HG03280 (cell line): ENCODE measurements at regions not wholly inside any gene's neighbourhood (a gene's known extent, or its start where the extent isn't known, plus 50 kb on each side); places are given as distances from the start of the nearest gene placed in this dataset.

ENCODE experiments used
- ATAC-seq: cut with Tn5 transposase; IDR thresholded peaks from one replicate; pipeline ENCODE4 v1.9.1; 2021; ENCODE audit warnings: mild to moderate bottlenecking, moderate library complexity; ENCODE audit not compliant: unreplicated experiment

DNA sequence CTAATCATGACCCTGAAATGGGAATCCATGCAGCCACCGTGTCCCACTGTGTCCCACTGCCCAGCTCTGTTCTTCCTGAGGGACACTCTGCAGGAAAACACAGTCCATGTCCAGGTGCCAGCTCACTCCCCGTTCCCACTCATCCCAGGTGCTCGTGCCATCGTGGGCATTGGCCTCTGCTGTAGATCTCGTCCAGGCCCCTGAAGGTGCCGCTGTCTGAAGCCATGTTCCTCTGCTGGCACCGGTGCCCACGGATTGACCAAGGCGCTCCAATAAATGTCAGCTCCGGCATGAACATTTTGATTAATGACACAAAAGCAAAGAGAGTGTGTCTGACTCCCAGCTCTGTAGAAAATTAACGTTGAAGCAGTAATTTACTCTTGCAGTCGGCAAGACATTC is 280.1 kb upstream of the SALL3 start:
- ATAC-seq: no peak

DNA sequence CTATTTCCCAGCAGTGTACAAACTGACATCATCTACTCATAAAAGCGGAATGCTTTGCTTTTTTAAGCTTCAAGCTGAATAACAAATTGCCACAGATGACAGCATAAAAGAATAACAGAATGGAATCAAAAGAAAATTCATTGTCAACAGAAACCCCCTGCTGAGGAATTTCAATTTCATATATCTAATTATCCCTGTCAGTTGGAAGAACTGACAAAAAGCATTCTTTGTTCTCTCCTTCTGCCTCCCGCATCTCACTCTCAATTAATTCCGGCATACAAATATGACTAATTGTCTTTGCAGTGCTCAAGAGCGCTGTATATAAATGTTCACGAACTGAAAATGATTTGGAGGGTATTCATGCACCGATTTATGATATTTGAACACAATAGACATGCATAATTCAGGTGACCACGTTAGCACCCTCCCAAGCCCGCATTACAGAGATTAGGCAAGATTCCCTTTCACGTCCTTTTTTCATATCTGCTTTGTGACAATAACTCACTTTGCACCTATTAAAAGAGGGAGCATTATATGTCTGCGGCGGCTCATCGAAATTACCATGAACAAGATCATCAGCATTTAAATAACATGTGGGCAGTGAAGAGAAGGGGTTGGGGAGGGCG is 277.7 kb upstream of the SALL3 start:
- no peak for ATAC-seq

DNA sequence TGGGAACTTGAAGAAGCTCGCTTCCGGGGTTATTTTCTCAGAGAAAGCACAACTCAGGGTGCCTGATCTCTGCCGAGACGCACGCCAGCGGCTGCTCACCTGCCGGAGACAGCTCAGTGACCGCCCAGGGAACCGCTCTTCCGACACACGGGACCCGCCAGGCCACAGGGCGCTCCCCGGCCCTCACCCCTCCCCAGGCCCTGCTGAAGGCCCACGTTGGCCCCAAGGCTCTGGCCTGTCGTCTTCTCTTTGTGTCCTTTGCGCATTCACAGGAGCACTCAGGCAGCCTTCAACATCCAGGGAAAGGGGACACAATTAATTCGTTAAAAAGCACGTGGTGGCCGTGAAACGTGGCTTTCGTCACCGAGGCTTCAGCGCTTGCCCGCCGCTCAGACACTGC is 276.3 kb upstream of the SALL3 start:
- no peak for ATAC-seq

DNA sequence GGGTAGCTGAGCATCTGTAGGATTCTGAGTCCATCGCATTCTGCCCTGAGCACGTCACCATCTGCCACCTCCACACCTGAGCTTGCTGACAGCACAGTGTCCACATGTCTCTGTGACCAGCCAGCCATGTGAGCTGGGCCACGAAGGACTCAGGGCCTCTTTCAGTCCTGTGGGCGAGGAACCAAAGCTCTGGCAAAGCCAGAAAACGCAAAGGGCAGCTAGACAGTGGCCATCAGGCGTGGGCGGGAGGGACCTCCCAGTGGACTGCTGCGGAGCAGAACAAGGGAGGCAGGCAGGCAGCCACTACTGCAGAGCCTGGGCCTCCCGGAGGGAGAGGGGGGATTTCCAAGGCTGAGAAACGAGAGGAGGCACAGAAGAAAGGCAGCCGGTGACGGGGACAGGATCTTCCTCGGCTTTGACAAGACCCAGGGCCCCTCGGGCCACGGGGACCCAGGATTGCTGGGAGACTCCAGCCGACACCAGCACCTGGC is 274.6 kb upstream of the SALL3 start:
- no peak for ATAC-seq

DNA sequence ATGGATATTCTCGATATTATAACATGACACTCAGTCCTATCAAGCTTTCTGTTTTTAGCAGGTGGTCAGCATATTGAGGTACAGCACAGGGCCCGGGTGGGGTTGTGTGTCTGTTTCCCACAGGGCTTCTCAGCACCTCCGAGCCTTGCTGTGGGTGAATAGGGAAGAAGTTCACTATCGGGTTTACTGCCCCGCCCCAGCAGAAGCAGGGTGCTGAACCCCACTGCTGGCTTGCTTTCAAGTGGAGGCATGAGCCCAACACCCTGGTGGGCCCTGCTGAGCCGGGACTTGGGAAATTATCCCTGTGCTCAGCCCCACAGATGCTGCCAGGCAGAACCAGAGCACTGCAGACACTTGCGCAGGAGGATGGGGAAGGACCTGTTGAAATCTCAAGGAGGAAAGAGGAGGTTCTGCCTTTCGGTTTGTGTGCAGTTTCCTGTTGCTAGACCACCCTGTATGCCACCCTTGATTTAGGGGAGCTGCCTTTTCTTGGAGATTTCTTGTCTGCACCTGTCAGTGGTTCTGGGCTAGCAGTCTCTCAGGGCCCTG is 270.3 kb upstream of the SALL3 start:
- no peak for ATAC-seq

DNA sequence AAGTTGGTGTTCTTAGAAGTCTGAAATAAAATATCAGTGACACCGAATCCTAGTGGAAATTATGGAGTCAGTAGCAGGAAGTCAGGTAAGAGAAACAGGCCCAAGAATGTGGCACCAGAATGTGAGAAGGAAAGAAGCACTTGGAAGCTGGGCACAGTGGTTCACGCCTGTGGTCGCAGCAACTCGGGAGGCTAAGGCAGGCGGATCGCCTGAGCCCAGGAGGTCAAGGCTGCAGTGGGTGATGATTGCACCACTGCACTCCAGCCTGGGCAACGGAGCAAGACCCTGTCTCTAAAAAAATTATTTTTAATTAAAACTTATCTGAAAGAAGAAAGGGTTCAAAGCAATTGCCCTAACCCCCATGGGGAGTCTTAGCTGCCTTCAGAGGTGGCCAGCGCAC is 268.3 kb upstream of the SALL3 start:
- no peak for ATAC-seq

DNA sequence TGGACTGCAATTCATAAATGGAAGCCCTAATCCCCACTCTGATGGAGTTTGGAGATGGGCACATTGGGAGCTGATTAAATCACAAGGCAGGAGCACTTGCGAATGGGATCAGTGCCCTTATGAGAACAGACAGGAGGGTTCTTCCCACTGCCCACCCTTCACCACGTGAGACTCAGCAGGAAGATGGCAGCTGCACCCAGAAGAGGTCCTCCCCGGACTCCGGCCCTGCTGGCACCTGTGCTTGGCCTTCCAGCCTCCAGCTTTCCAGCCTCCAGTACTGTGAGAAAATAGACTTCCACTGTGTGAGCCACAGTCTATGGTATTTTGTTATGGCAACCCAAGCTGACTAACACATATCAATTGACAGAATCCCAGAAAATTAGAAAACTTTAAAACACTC is 267.6 kb upstream of the SALL3 start:
- ATAC-seq: no peak

DNA sequence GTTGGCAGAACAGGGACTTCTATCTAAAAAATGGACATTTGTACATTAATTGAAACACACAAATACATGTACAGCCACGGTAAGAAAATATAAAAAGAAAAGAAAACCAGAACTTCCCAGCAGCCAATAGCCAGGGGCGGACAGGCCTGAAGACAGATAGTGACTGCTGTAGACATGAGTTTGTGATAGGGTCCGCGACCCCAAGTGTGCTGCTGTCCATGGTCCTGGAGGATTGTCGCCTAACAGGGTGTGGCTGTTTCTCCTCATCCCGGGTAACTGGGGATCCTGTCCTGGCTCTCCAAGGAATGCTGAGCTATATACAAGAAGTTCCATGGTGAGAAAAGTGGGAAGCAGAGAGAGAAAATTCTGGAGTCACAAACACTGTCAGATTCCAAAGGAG is 266.5 kb upstream of the SALL3 start:
- ATAC-seq: no peak

DNA sequence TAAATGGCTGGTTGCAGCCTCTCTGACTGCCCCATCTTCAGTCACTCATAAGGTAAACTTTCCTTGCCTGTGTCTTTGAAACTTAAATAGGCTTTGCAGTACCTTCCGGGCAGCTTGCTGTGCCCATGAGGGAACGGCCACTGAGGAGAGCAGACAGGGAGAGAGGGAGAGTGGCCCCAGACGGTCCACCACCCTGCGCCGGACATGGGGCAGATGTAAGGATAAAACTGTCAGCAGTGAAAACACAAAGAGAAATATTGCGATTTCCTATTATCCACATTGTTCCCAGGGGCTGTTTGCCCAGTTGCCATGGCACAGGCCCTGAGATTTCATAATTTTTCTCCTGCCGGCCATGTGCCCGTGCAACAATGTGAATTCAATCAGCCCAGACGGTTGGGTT is 265.9 kb upstream of the SALL3 start:
- no peak for ATAC-seq

DNA sequence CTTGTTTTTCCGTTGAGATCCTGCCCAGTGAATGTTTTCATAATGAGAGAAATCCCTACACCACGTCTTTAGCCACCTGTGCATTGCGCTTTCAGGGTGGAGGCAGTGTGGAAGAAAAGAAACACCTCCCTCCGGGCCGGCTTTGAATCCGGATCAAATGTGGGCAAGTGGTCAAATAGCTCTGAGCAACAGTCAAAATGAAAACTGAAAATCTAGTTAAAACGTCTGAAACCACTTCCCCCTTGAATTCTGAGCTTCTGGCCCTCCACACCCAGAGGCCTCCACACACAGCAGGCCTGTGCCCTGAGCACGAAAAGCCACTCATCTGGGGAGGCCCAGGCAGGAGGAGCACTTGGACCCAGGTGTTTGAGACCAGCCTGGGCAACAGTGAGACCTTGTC is 263.6 kb upstream of the SALL3 start:
- ATAC-seq: no peak

DNA sequence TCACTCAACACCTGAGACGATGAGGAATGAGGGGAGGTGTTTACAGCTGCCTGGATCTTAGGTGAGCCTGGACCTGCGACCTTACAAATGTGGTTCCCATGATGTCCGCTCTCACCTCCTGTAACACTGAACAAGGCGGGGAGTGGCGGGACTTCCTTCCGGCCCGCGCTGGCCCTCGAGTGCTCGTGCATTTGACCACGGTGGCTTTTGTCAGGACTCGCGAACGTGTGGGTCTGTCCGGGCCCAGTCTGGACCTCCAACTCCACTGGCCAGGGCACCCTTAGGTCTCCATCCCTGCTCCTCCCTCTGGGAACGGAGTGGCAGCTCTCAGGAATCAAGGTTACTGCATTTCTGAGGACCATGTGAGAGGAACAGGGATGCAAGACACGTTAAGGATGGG is 263.0 kb upstream of the SALL3 start:
- no peak for ATAC-seq

DNA sequence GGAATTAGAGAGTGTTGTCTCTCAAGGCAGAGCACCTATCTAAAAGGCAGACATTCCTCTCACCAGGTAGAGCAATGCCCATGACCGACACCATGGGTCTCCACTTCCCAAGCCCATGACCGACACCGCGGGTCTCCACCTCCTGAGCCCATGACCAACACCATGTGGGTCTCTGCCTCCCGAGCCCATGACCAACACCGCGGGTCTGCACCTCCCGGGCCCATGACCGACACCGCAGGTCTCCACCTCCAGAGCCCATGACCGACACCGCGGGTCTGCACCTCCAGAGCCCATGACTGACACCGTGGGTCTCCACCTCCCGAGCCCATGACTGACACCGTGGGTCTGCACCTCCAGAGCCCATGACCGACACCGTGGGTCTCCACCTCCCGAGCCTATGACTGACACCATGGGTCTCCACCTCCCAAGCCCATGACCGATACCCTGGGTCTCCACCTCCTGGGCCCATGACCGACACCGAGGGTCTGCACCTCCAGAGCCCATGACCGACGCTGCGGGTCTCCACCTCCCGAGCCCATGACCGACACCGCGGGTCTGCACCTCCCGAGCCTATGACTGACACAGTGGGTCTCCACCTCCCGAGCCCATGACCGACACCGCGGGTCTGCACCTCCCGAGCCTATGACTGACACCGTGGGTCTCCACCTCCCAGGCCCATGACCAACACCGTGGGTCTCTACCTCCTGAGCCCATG is 262.4 kb upstream of the SALL3 start:
- no peak for ATAC-seq

DNA sequence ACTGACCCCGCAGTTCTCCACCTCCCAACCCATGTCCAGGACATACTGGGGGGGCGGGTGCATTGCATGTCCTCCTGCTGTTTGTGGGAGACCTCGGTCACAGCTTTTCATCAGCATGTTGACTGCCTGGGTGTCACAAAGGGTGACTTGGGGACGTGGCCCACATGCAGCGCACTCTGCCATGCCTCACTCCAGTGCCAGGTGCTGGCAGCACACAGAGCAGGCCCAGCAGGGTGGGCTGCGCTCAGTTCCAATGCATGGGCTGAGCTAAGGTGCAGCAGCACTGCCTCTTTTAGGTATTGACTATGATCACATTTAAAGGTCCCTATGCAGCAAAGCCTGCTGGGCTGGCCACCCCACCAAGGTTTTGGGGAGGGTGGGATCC is 261.9 kb upstream of the SALL3 start:
- ATAC-seq: no peak

DNA sequence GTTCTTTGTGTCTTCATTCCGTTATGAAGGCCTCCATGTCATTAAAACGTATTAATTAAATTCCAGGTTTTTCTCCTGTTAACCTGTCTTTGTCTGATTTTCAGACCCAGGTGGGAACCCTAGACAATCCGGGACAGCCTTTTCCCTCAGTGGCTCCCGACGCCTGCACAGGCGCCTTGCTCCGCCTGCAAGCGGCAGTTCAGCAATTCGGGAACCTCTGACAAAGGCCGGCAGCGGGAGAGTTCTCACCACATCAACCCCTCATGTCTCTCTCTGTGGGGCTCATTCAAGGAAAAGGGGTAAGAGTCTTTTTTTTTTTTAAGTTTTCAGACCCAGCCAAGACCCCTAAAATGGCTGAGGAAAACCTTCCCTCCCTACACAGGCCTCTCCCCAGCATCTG is 259.8 kb upstream of the SALL3 start:
- no peak for ATAC-seq

DNA sequence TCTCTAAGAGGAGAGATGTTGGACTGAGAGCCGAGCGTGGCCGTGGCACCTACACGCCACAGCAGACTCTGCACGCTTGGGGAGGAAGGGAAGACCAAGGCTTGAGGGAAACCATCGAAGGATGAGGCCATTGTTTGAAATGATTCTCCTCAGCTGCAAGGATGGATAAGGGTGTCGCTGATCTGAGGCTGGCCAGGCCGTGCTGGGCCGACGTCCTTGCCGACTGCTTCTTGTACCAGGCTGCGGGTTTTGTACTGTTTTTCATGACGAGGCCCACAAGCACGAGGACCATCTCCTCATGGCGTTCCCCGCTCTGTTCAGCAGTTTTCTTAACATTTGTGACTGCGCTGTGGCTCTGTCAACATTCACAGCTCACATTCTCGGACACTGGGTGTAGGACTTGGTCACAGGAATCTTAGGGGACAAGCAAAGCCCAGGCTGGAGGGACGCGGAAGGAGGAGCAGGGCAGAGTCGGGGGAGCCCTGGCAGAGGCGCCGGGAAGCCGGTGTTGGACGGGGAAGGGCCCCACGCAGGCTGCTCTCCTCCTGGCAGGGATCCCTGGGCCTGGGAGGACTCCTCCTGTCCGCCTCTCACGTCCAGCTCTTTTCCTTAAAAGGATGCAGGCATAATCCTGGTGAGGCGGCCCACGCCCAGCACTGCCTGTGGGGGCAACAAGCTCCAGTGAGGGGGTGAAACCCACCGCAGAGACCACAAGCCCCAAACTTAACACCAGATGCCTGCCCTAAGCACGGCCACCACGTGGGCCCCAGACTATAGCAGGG is 259.0 kb upstream of the SALL3 start:
- ATAC-seq: no peak

DNA sequence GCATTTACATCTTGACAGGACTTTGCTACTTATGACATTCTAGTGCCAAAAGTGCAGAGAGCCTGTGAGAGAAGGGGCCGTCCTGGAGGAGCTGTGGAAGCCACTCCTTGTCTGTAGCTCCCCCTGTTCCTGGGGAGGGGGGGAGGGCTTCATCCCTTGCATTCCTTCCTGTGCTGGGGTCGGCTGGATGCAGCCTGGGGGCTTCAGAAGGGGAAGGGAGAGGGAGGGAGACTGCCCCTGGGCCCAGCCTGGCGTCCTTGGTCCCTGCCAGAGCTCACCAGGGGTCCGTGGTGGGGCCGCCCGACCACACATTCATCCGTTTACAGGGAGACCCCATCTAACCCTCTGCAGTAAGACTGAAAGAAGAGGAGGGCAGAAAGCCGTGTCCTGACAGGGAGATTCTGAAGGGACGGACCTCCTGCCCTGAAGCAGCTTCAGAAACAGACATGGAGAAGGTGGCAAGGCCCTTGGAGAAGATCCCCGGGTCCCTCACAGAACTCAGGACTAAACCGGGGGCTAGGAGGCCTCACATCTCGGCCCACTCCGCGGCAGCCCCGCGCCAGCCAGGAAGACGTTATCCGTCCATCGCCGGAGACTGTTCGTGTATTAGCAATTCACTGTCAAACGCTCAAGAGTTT is 258.3 kb upstream of the SALL3 start:
- no peak for ATAC-seq

DNA sequence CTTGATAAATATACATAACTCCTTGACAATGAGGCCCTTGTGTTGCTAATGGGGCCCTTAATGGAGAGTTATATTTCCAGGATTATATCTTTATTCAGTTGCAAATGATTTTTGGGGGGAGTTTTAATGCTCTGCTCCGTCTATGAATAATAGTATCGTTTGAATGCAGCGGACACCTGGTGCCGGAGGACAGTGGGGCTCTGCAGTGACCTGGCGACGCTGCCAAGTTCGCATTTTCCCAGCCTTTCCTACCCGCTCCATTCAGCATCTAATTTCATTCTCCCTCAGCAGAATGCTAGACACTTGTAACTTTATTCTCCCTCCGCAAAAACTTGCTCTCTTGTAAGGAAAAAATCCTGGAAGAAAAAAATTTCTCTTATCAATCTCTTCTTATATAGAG is 257.6 kb upstream of the SALL3 start:
- no peak for ATAC-seq

DNA sequence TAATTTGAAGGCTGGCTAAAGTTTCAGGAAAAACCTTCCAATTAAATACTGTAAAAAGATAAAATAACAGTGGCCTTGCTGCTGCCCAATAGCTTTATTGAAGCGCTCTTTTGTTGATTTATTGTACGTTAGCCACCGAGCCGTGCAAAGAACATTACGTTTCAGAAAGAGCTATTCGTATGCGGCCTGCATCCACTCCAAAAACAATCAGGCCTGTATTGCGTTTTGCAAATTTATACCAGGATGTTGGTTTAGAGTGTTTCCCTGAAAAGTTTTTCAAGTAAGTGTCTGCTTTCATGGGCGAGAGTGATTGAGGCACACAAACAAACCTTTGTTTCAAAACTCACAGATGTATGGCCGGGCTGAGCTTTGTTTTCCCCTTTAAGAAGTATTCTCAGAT is 257.2 kb upstream of the SALL3 start:
- ATAC-seq: no peak

DNA sequence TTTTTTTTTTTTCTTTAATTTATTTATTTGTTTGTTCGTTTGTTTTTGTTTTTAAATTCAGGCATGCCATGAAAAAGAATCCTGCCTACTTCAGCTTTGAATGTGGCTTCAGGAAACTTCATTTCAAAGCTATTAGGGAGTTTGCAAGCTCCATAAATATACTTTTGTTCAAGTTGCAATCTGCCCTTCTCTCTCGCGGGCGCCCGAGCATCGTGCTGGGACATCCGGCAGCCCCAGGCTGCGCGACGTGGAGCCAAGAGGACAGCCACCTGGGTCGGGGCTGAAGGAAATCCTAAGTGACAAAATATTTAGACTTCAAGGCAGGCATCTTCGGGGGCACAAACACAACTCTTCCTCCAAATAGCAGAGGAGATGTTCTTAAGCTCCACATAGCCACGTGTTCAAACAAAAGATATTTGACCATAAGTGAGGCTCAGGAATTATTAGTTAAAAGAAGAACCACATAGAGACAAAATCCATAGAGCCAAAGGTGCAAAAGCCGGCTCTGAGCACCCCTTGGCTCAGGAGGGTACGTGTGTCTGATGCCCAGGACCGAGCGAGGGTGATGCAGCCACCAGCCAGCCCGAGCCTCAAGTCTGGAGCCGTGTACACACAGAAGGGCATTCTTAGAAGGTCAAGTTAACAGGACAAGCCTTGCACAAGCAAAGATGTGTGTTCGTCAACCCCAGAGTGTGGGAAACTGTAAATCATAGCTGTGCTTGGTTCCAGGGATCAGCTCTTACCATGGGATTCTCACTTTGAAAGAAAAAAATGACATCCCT is 256.5 kb upstream of the SALL3 start:
- no peak for ATAC-seq

DNA sequence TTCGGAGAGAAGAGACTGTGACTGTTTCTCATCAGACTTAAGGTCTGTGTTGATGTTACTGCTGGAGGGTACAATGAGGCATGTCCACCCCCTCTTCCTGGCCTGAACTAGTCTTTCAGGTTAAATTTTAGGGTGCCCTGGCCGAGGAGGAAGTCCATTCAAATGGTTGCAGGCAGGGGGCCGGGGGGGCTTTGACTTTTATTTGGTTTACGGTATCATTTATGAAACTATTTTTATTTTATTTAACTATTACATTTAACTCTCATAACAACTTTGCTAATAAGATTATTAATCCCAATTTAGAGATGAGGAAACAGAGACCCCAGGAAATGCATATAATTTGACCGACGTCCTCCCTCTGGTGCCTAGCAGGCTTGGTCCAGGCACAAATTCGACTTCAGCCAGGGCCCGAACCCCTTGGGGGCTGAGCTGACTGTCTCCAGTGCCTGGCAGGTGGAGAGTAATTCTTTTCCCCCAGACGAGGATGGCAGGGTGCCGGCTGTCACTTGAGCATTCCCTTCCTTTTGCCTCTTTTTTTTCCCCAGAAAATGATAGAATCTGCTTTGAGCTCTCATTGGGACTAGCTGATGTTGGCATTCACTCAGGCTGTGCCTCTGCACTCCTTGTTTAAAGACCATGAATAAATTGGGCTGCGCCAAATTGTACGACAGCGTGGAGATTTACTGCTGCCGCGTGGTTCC is 255.3 kb upstream of the SALL3 start:
- ATAC-seq: no peak
